ENCODE measurements at regions not wholly inside any gene's neighbourhood (a gene's known extent, or its start where the extent isn't known, plus 50 kb on each side); places are given as distances from the start of the nearest gene placed in this dataset.
"Not testable (repeated sequence)": the region's sequence is repeated elsewhere in the genome, so short reads cannot be mapped to it uniquely, and the experiment has no call there.

DNA sequence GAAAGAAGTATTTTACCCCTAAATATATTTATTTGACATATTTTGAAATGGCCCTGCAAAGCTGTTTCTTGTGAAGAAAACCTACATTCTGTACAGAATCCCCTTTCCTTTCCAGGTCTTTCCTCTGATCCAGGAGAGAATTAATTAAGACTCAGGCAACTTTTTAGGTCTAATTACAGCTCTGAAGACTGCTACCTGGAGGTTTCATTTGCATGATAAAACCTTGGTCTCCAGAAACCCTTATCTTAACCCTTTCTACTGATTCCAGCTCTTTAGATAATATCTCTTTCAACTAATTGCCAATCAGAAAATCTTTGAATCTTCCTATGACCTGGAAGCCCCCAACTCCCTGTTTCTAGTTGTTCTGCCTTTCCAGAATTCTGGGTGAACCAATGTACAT, 224.0 kb downstream of the FAM47A start:
- Histone ChIP-seq H3K4me3 (ENCODE audit: low read depth, low read length) (peak overlapping the region; percentile 23), H3K27me3 (ENCODE audit: control insufficient read depth, insufficient read depth, low read length) (peaks cover 25% of the 10 kb centered on the region), H3K4me1 (ENCODE audit: control insufficient read depth, insufficient read depth, low read length) (peaks cover 52% of the 10 kb centered on the region), H3K27ac (ENCODE audit: low read depth, low read length) (peak overlapping the region; percentile 37), H3K9me3 (ENCODE audit: control insufficient read depth, insufficient read depth, low read length) (no peaks in the 10 kb centered on the region), H3K9ac (ENCODE audit: low read depth, low read length) (no peak overlapping the region), H3K36me3 (ENCODE audit: control insufficient read depth, insufficient read depth, low read length) (no peaks in the 10 kb centered on the region)

DNA sequence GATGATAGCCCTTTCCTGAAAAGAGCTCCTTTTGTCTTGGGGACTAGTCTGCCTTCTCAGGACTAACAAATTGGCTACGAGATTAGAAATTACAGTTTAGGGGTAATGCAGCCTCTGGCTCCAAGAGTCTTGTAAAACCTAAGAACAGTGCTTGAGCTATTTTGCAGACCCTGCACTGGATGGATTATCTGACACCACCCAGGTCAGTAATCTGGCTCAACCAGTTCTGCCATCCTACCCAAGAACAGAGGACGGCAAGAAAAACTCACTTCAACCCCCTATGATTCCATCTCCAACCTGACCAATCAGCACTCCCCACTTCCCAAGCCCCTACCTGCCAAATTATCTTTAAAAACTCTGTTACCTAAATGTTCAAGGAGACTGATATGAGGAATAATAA, 225.1 kb downstream of the FAM47A start:
- H3K27me3 ChIP-seq (ENCODE audit: control insufficient read depth, insufficient read depth, low read length) = peaks cover 14% of the 10 kb centered on the region
- H3K9me3 ChIP-seq (ENCODE audit: control insufficient read depth, insufficient read depth, low read length) = no peaks in the 10 kb centered on the region

DNA sequence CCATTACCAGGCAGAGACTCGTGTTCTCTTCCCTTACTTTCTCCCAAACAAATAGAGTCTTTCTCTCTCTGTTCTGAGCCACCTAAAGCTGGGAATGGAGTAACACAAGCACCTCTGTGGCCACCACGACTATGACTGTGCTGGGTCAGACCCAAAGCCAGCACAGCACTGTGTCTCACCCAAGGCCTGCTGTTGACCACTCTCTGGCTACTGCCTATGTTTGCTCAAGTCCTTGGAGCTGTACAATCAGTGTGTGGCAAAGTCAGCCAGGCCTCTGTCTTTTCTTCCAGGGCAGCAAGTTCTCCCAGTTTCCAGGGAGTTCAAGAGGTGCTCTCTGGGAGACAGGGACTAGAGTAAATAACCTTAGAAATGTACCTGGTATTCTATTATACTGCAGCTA, 239.4 kb downstream of the FAM47A start:
- H3K4me3 ChIP-seq (ENCODE audit: low read depth, low read length) = no peak overlapping the region
- H3K27ac ChIP-seq (ENCODE audit: low read depth, low read length) = no peak overlapping the region
- H3K27me3 ChIP-seq (ENCODE audit: control insufficient read depth, insufficient read depth, low read length) = no peaks in the 10 kb centered on the region
- H3K9me3 ChIP-seq (ENCODE audit: control insufficient read depth, insufficient read depth, low read length) = no peaks in the 10 kb centered on the region
- no peak overlapping the region for H3K9ac ChIP-seq (ENCODE audit: low read depth, low read length)
- no peaks in the 10 kb centered on the region for H3K36me3 ChIP-seq (ENCODE audit: control insufficient read depth, insufficient read depth, low read length)
- no peaks in the 10 kb centered on the region for H3K4me1 ChIP-seq (ENCODE audit: control insufficient read depth, insufficient read depth, low read length)

More for the DNA sequence above, 225.1 kb downstream of the FAM47A start:
- H3K27ac ChIP-seq (ENCODE audit: low read depth, low read length) = peak overlapping the region; percentile 37
- no peaks in the 10 kb centered on the region for H3K36me3 ChIP-seq (ENCODE audit: control insufficient read depth, insufficient read depth, low read length)
- peak overlapping the region; percentile 22; the same call in 1 of the 2 replicates for H3K4me3 ChIP-seq (ENCODE audit: low read depth, low read length)
- H3K9ac ChIP-seq (ENCODE audit: low read depth, low read length) = no peak overlapping the region
- H3K4me1 ChIP-seq (ENCODE audit: control insufficient read depth, insufficient read depth, low read length) = peaks cover 52% of the 10 kb centered on the region

DNA sequence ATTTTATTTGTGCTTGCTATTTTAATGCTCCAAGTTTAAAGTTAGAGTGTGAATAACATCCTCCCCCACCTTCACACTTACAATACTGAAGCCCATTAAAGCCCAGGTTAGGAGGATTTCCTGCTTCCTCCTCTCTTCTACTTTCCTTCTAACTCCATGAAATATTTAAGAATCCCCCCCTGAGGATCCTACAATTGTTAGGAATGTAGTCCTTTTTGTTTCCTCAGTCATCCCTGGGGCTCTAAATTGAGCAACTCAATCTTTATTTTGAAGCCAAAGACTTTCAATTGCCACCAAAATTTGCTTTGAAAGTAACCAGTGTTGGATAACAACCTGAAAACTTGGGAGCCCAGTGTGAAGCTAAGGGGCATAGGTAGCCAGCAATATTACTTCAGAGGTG, 276.9 kb downstream of the FAM47A start:
- Histone ChIP-seq H3K9ac (ENCODE audit: low read depth, low read length) (no peak overlapping the region), H3K4me1 (ENCODE audit: control insufficient read depth, insufficient read depth, low read length) (peaks cover 27% of the 10 kb centered on the region), H3K36me3 (ENCODE audit: control insufficient read depth, insufficient read depth, low read length) (no peaks in the 10 kb centered on the region), H3K27me3 (ENCODE audit: control insufficient read depth, insufficient read depth, low read length) (no peaks in the 10 kb centered on the region), H3K4me3 (ENCODE audit: low read depth, low read length) (peak overlapping the region; percentile 33; the same call in 1 of the 2 replicates), H3K27ac (ENCODE audit: low read depth, low read length) (peak overlapping the region; percentile 62), H3K9me3 (ENCODE audit: control insufficient read depth, insufficient read depth, low read length) (no peaks in the 10 kb centered on the region)

DNA sequence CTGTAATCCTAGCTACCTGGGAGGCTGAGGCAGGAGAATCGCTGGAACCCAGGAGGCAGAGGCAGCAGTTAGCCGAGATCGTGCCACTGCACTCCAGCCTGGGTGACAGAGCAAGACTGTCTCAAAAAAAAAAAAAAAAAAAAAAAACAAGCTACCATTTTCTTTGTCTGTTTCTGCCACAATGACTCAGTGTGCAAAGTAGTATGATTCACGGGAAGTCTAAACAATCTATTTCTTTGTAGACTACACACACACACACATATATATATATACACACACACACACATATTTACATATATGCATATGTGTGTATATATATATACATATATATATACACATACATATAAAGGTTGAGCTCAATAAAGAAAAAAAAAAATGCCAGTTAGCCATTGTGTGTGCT, 280.0 kb downstream of the FAM47A start:
- H3K9ac ChIP-seq (ENCODE audit: low read depth, low read length); H3K27me3 ChIP-seq (ENCODE audit: control insufficient read depth, insufficient read depth, low read length); H3K36me3 ChIP-seq (ENCODE audit: control insufficient read depth, insufficient read depth, low read length); H3K4me3 ChIP-seq (ENCODE audit: low read depth, low read length); H3K27ac ChIP-seq (ENCODE audit: low read depth, low read length); H3K9me3 ChIP-seq (ENCODE audit: control insufficient read depth, insufficient read depth, low read length): not testable (repeated sequence)
- peaks cover 27% of the 10 kb centered on the region for H3K4me1 ChIP-seq (ENCODE audit: control insufficient read depth, insufficient read depth, low read length)

DNA sequence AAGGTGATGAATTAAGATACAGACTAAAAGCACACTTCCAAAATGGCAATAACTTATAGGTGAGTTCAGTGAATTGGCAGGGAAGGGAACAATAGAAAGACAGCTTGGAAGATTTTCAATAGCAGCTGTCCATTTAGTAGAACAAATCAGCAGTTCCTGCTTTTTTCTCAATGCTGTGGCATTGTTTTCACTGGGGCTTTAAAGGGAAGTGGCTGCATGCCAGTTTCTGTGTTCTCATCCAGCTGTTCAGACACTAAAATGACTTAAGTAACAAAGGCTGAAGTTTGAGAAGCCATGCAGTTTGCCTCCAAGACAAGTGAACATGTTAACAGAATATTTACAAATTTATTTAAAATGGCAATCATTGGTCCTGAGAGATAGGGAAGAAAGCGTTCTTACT, 291.9 kb downstream of the FAM47A start:
- H3K27ac ChIP-seq (ENCODE audit: low read depth, low read length) = no peak overlapping the region
- H3K36me3 ChIP-seq (ENCODE audit: control insufficient read depth, insufficient read depth, low read length) = no peaks in the 10 kb centered on the region
- H3K9me3 ChIP-seq (ENCODE audit: control insufficient read depth, insufficient read depth, low read length) = no peaks in the 10 kb centered on the region
- H3K9ac ChIP-seq (ENCODE audit: low read depth, low read length) = no peak overlapping the region
- no peaks in the 10 kb centered on the region for H3K4me1 ChIP-seq (ENCODE audit: control insufficient read depth, insufficient read depth, low read length)
- no peak overlapping the region for H3K4me3 ChIP-seq (ENCODE audit: low read depth, low read length)
- no peaks in the 10 kb centered on the region for H3K27me3 ChIP-seq (ENCODE audit: control insufficient read depth, insufficient read depth, low read length)

DNA sequence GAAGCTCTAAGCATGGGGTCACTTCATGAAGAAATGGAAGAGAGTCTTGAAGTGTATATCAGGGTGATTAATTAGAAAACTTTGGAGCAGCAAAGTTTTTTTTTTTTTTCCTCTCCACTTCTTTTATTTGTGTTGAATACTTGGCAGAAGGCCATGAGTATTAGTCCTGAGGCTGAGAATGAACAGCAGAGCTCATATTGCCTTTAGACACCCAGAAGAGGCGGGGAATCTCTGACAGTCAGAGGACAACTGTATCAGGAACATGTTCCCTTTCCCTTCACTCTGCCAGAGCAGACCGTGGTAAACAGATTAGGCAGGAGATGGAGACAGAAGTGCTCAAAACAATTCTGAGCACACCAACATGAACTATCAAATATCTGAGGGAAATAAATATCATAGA, 300.9 kb downstream of the FAM47A start:
- Histone ChIP-seq H3K9me3 (ENCODE audit: control insufficient read depth, insufficient read depth, low read length) (no peaks in the 10 kb centered on the region), H3K9ac (ENCODE audit: low read depth, low read length) (no peak overlapping the region), H3K4me3 (ENCODE audit: low read depth, low read length) (no peak overlapping the region), H3K4me1 (ENCODE audit: control insufficient read depth, insufficient read depth, low read length) (no peaks in the 10 kb centered on the region), H3K27ac (ENCODE audit: low read depth, low read length) (no peak overlapping the region), H3K27me3 (ENCODE audit: control insufficient read depth, insufficient read depth, low read length) (no peaks in the 10 kb centered on the region), H3K36me3 (ENCODE audit: control insufficient read depth, insufficient read depth, low read length) (no peaks in the 10 kb centered on the region)

DNA sequence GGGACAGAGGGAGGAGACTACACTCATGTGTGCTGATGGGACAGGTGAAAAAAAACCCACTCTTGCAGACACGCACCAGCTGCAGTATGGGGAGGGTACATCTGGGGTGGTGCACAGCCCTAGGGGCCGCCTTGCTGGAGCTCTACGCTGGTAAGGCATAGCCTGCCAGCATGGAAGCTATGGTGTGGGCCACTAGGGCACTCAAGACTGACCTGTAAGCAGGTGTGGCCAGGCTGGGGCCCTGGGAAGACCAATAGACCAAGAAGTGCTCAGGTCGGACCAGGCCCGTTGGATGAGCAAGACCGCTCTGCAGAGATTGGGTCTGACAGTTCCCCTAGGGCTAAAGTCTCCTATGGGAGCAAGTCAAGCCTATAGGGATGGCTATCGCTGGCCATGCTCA, 314.8 kb downstream of the FAM47A start:
- H3K4me3 ChIP-seq (ENCODE audit: low read depth, low read length) = no peak overlapping the region
- H3K9ac ChIP-seq (ENCODE audit: low read depth, low read length) = no peak overlapping the region
- no peaks in the 10 kb centered on the region for H3K9me3 ChIP-seq (ENCODE audit: control insufficient read depth, insufficient read depth, low read length)
- H3K27me3 ChIP-seq (ENCODE audit: control insufficient read depth, insufficient read depth, low read length) = no peaks in the 10 kb centered on the region
- H3K27ac ChIP-seq (ENCODE audit: low read depth, low read length) = no peak overlapping the region
- H3K36me3 ChIP-seq (ENCODE audit: control insufficient read depth, insufficient read depth, low read length) = no peaks in the 10 kb centered on the region
- H3K4me1 ChIP-seq (ENCODE audit: control insufficient read depth, insufficient read depth, low read length) = no peaks in the 10 kb centered on the region

DNA sequence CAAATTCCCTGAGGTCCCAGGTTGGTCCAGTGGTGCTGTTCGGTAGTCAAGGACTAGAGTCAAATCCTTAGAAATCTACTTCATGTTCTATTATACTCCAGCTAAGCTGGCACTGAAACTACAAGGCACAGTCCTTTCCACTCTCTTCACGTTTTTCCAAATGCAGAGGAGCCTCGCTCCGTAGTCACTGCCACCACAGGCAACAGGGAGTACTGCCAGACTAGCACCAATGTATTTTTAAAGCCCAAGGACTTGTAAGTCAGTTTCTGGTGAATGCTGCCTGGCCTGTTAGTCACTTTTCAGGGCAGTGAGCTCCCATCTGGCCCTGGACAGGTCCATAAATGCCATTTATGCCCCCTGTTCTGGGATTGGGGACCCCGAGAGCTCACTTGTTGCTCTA, 323.5 kb downstream of the FAM47A start:
- no peak overlapping the region for H3K9ac ChIP-seq (ENCODE audit: low read depth, low read length)
- no peak overlapping the region for H3K4me3 ChIP-seq (ENCODE audit: low read depth, low read length)
- H3K36me3 ChIP-seq (ENCODE audit: control insufficient read depth, insufficient read depth, low read length) = no peaks in the 10 kb centered on the region
- no peaks in the 10 kb centered on the region for H3K9me3 ChIP-seq (ENCODE audit: control insufficient read depth, insufficient read depth, low read length)
- no peaks in the 10 kb centered on the region for H3K4me1 ChIP-seq (ENCODE audit: control insufficient read depth, insufficient read depth, low read length)
- H3K27ac ChIP-seq (ENCODE audit: low read depth, low read length) = no peak overlapping the region
- H3K27me3 ChIP-seq (ENCODE audit: control insufficient read depth, insufficient read depth, low read length) = no peaks in the 10 kb centered on the region

DNA sequence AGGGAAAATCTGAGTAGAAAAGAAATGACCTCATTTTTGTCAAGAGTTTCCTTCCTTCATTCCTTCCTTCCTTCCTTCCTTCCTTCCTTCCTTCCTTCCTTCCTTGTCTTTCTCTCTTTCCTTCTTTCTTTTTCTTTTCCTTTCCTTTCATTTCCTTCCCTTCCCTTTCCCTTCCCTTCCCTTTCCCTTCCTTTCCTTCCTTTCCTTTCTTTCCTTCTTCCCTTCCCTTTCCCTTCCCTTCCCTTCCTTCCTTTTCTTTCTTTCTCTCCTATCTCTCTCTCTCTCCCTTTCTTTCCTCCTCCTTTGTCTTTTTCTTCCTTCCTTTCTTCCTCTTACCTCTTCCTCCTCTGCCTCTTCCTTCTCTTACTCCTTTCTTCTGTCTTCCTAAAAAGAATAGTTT, 347.6 kb downstream of the FAM47A start:
- Histone ChIP-seq H3K36me3 (ENCODE audit: control insufficient read depth, insufficient read depth, low read length) (no peaks in the 10 kb centered on the region), H3K4me3 (ENCODE audit: low read depth, low read length) (no peak overlapping the region), H3K9me3 (ENCODE audit: control insufficient read depth, insufficient read depth, low read length) (no peaks in the 10 kb centered on the region), H3K4me1 (ENCODE audit: control insufficient read depth, insufficient read depth, low read length) (0 out of 2 replicates have a peak, but pooled peaks cover 3% of the 10 kb centered on the region), H3K27ac (ENCODE audit: low read depth, low read length) (no peak overlapping the region), H3K9ac (ENCODE audit: low read depth, low read length) (no peak overlapping the region), H3K27me3 (ENCODE audit: control insufficient read depth, insufficient read depth, low read length) (no peaks in the 10 kb centered on the region)

DNA sequence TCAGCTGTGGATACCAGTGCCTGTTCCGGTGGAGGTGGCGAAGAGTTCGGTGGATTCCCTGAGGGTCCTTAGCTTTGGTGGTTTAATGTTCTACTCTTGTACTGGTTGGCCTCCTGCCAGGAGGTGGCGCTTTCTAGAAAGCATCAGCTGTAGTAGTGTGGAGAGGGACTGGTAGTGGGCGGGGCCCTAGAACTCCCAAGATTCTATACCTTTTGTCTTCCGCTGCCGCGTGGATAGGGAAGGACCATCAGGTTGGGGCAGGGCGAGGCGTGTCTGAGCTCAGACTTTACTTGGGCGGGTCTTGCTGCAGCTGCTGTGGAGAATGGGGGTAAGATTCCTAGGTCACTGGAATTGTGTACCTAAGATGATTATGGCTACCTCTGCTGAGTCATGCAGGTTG, 390.3 kb downstream of the FAM47A start:
- Histone ChIP-seq H3K27ac (ENCODE audit: low read depth, low read length) (no peak overlapping the region), H3K4me1 (ENCODE audit: control insufficient read depth, insufficient read depth, low read length) (no peaks in the 10 kb centered on the region), H3K9ac (ENCODE audit: low read depth, low read length) (peak overlapping the region; percentile 48; the same call in 1 of the 2 replicates), H3K27me3 (ENCODE audit: control insufficient read depth, insufficient read depth, low read length) (no peaks in the 10 kb centered on the region), H3K36me3 (ENCODE audit: control insufficient read depth, insufficient read depth, low read length) (no peaks in the 10 kb centered on the region), H3K4me3 (ENCODE audit: low read depth, low read length) (peak overlapping the region; percentile 45), H3K9me3 (ENCODE audit: control insufficient read depth, insufficient read depth, low read length) (no peaks in the 10 kb centered on the region)

DNA sequence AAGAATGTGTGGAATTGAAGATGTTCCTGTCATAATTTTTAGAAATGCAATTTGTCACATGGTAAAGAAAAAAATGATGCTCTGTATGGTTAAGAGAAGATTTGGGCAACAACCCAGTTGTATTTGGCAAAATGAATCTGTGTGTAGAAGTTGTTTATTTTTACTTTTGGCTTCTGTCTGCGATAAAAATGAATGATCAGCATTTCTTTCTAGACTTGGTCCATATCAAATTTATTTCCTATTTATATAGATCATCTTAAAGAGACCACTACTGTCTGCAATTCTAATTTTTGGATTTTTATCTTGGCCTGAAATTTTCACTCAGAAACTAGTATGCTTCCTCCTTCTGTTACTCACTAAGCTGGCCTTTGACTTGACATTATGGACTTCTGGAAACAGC, 396.9 kb downstream of the FAM47A start:
- Histone ChIP-seq H3K27ac (ENCODE audit: low read depth, low read length) (no peak overlapping the region), H3K36me3 (ENCODE audit: control insufficient read depth, insufficient read depth, low read length) (no peaks in the 10 kb centered on the region), H3K4me1 (ENCODE audit: control insufficient read depth, insufficient read depth, low read length) (no peaks in the 10 kb centered on the region), H3K9ac (ENCODE audit: low read depth, low read length) (no peak overlapping the region), H3K4me3 (ENCODE audit: low read depth, low read length) (no peak overlapping the region), H3K9me3 (ENCODE audit: control insufficient read depth, insufficient read depth, low read length) (no peaks in the 10 kb centered on the region), H3K27me3 (ENCODE audit: control insufficient read depth, insufficient read depth, low read length) (no peaks in the 10 kb centered on the region)
